H1 (cell line): ENCODE measurements at regions not wholly inside any gene's neighbourhood (a gene's known extent, or its start where the extent isn't known, plus 50 kb on each side); places are given as distances from the start of the nearest gene placed in this dataset.

Experiments used
- CTCF ChIA-PET: fragments of 300-600 bp; sonication (Branson Sonifier 250); formaldehyde crosslinking; loops from one replicate; lab custom pipeline; 2021; ENCODE audit not compliant: partially characterized antibody; lab: Charles Lee
- POLR2A ChIA-PET: fragments of 300-600 bp; sonication (Branson Sonifier 250); formaldehyde crosslinking; loops from one replicate; lab custom pipeline; 2021; ENCODE audit warnings: inconsistent platforms; ENCODE audit not compliant: partially characterized antibody; lab: Charles Lee
- DNase-seq, 2 experiments: peaks; one replicate each; pipeline versions ENCODE4 v3.0.0 to v3.0.0-alpha.2; 2010 to 2022; ENCODE audit warnings: low spot score in 2 of 2, low read depth in 1 of 2, mixed read lengths in 1 of 2
- FAIRE-seq: peaks from 2 replicates; lab custom pipeline; 2011; peaks lifted over from hg19 to GRCh38; lab: Jason Lieb, UNC
- H2AFZ ChIP-seq: 2 replicates; pipeline ENCODE4 v1.8.1; 2012; ENCODE audit warnings: low read length, inconsistent platforms
- H2AK5ac ChIP-seq: 2 replicates; pipeline ENCODE4 v1.6.1; 2013; ENCODE audit warnings: low read depth, low read length
- H2BK120ac ChIP-seq: replicated peaks from 2 replicates; pipeline ENCODE3; 2013; ENCODE audit warnings: low read depth, low read length, inconsistent platforms
- H2BK12ac ChIP-seq: 2 replicates; pipeline ENCODE4 v1.6.1; 2013; ENCODE audit warnings: low read depth, low read length
- H2BK15ac ChIP-seq: 2 replicates; pipeline ENCODE4 v1.6.1; 2013; ENCODE audit warnings: low read length
- H2BK20ac ChIP-seq: 2 replicates; pipeline ENCODE4 v1.6.1; 2013; ENCODE audit warnings: low read length
- H2BK5ac ChIP-seq: 2 replicates; pipeline ENCODE4 v1.6.1; 2013; ENCODE audit warnings: low read depth, low read length
- H3K14ac ChIP-seq: 2 replicates; pipeline ENCODE4 v1.6.1; 2013; ENCODE audit warnings: inconsistent platforms; ENCODE audit not compliant: insufficient read length
- H3K18ac ChIP-seq: 2 replicates; pipeline ENCODE4 v1.6.1; 2013; ENCODE audit warnings: low read length; ENCODE audit errors: extremely low read depth
- H3K23ac ChIP-seq: 2 replicates; pipeline ENCODE4 v1.6.1; 2013; ENCODE audit warnings: inconsistent platforms; ENCODE audit not compliant: insufficient read length
- H3K23me2 ChIP-seq: 2 replicates; pipeline ENCODE4 v1.6.1; 2013; ENCODE audit warnings: low read depth, low read length
- H3K27ac ChIP-seq: 2 replicates; pipeline ENCODE4 v1.6.1; 2011; ENCODE audit warnings: low read depth, low read length, inconsistent platforms
- H3K27me3 ChIP-seq, 4 experiments: replicated peaks in 1 of 4; 1 replicate in 1 of 4; 2 replicates in 3 of 4; pipeline versions ENCODE4 v1.6.1 to v1.8.1; 2011 to 2013; ENCODE audit warnings: low read length in 3 of 4, mild to moderate bottlenecking in 3 of 4, inconsistent platforms in 2 of 4, mixed read lengths in 2 of 4, moderate library complexity in 1 of 4; ENCODE audit not compliant: control insufficient read depth in 3 of 4, insufficient read depth in 3 of 4; ENCODE audit errors: extremely low read depth in 1 of 4
- H3K36me3 ChIP-seq, 4 experiments: 2 replicates each; pipeline versions ENCODE4 v1.6.1 to v1.8.1; 2011 to 2013; ENCODE audit warnings: mild to moderate bottlenecking in 4 of 4, low read length in 3 of 4, moderate library complexity in 2 of 4, control low read depth in 1 of 4, inconsistent platforms in 1 of 4; ENCODE audit not compliant: insufficient read depth in 4 of 4, control insufficient read depth in 2 of 4
- H3K4ac ChIP-seq: replicated peaks from 2 replicates; pipeline ENCODE3; 2013; ENCODE audit warnings: low read length, low read depth, mixed read lengths, inconsistent platforms; ENCODE audit not compliant: insufficient read length
- H3K4me1 ChIP-seq, 4 experiments: replicated peaks in 1 of 4; 1 replicate in 1 of 4; 2 replicates in 3 of 4; pipeline versions ENCODE4 v1.6.1 to v1.8.1; 2011 to 2013; ENCODE audit warnings: low read length in 3 of 4, inconsistent platforms in 2 of 4, mixed read lengths in 1 of 4; ENCODE audit not compliant: insufficient read depth in 4 of 4, control insufficient read depth in 3 of 4
- H3K4me2 ChIP-seq, 2 experiments: 2 replicates each; pipeline versions ENCODE4 v1.6.1 to v1.8.1; 2011 to 2013; ENCODE audit warnings: low read depth in 2 of 2, low read length in 2 of 2, control low read depth in 1 of 2, inconsistent platforms in 1 of 2, mild to moderate bottlenecking in 1 of 2; ENCODE audit not compliant: insufficient read depth in 1 of 2
- H3K4me3 ChIP-seq, 4 experiments: fragments of 200-600, 300-600 bp in 1 of 4; sonication (generic), shearing (Covaris generic), sonication (Bioruptor Twin) in 1 of 4; 2 replicates each; pipeline versions ENCODE4 v1.5.1 to v1.8.1; 2011 to 2016; ENCODE audit warnings: low read length in 4 of 4, low read depth in 3 of 4, control low read depth in 2 of 4, inconsistent platforms in 2 of 4, mild to moderate bottlenecking in 2 of 4, mixed read lengths in 1 of 4, moderate library complexity in 1 of 4; ENCODE audit not compliant: insufficient read depth in 2 of 4; ENCODE audit errors: extremely low read depth in 1 of 4
- H3K56ac ChIP-seq: replicated peaks from 2 replicates; pipeline ENCODE3; 2013; ENCODE audit warnings: low read depth, mild to moderate bottlenecking, mixed read lengths, low read length, inconsistent platforms; ENCODE audit not compliant: insufficient read length
- H3K79me1 ChIP-seq: 2 replicates; pipeline ENCODE4 v1.6.1; 2013; ENCODE audit warnings: low read depth, low read length, control low read depth
- H3K79me2 ChIP-seq, 2 experiments: 2 replicates each; pipeline versions ENCODE4 v1.6.1 to v1.8.1; 2012 to 2013; ENCODE audit warnings: low read length in 2 of 2, mild to moderate bottlenecking in 2 of 2, inconsistent platforms in 1 of 2; ENCODE audit not compliant: insufficient read depth in 2 of 2, control insufficient read depth in 1 of 2
- H3K9ac ChIP-seq, 4 experiments: replicated peaks in 1 of 4; 1 replicate in 1 of 4; 2 replicates in 3 of 4; pipeline versions ENCODE4 v1.6.1 to v1.8.1; 2011 to 2013; ENCODE audit warnings: low read depth in 3 of 4, low read length in 3 of 4, control low read depth in 2 of 4, mild to moderate bottlenecking in 2 of 4, moderate library complexity in 2 of 4, inconsistent platforms in 1 of 4; ENCODE audit errors: extremely low read depth in 1 of 4
- H3K9me3 ChIP-seq, 2 experiments: 2 replicates each; pipeline versions ENCODE4 v1.6.1 to v1.8.1; 2012 to 2013; ENCODE audit warnings: mild to moderate bottlenecking in 2 of 2, moderate library complexity in 2 of 2, control low read depth in 1 of 2, inconsistent platforms in 1 of 2, low read depth in 1 of 2, low read length in 1 of 2, mixed read lengths in 1 of 2; ENCODE audit not compliant: insufficient read depth in 2 of 2
- H4K20me1 ChIP-seq, 2 experiments: replicated peaks in 1 of 2; 2 replicates each; pipeline versions ENCODE3 to v1.8.1; 2011 to 2013; ENCODE audit warnings: inconsistent platforms in 2 of 2, low read length in 2 of 2, mild to moderate bottlenecking in 1 of 2; ENCODE audit not compliant: insufficient read depth in 2 of 2, control insufficient read depth in 1 of 2
- H4K5ac ChIP-seq: 2 replicates; pipeline ENCODE4 v1.6.1; 2013; ENCODE audit warnings: low read length, low read depth, mixed read lengths, inconsistent platforms; ENCODE audit not compliant: insufficient read length
- H4K8ac ChIP-seq: 2 replicates; pipeline ENCODE4 v1.8.0; 2013; ENCODE audit warnings: mild to moderate bottlenecking, moderate library complexity, low read length, inconsistent platforms; ENCODE audit not compliant: insufficient read depth; ENCODE audit errors: extremely low read depth
- H4K91ac ChIP-seq: replicated peaks from 2 replicates; pipeline ENCODE3; 2013; ENCODE audit warnings: low read length, mixed read lengths, inconsistent platforms; ENCODE audit not compliant: insufficient read length
- CBX5 ChIP-seq: fragments of 300-800, 300-1000 bp; sonication (generic); IDR thresholded peaks from 2 replicates; pipeline ENCODE4 v1.7.1; 2016; ENCODE audit warnings: antibody characterized with exemption, low read length, low read depth
- CHD1 ChIP-seq: IDR thresholded peaks from 2 replicates; pipeline ENCODE4 v1.6.1; 2012; ENCODE audit warnings: low read depth, low read length, improper control_type of control experiment
- CHD2 ChIP-seq: IDR thresholded peaks from 2 replicates; pipeline ENCODE4 v1.6.1; 2012; ENCODE audit warnings: low read length, improper control_type of control experiment
- EZH2 ChIP-seq: fragments of 200-600 bp; sonication (generic); IDR thresholded peaks from 2 replicates; pipeline ENCODE4 v1.7.1; 2012; ENCODE audit warnings: low read depth, mild to moderate bottlenecking, moderate library complexity, low read length, inconsistent platforms; ENCODE audit not compliant: severe bottlenecking
- GTF2F1 ChIP-seq: IDR thresholded peaks from 2 replicates; pipeline ENCODE4 v1.6.1; 2012; ENCODE audit warnings: low read depth, low read length, improper control_type of control experiment, borderline replicate concordance
- KDM1A ChIP-seq: fragments of 200-600, 300-600 bp; sonication (generic); IDR thresholded peaks from 2 replicates; pipeline ENCODE4 v1.7.1; 2016; ENCODE audit warnings: mild to moderate bottlenecking, low read length, borderline replicate concordance
- KDM4A ChIP-seq: IDR thresholded peaks from one replicate; pipeline ENCODE4 v1.7.1; 2012; ENCODE audit warnings: low read depth, mild to moderate bottlenecking, moderate library complexity, low read length, inconsistent platforms; ENCODE audit not compliant: severe bottlenecking
- NRF1 ChIP-seq: IDR thresholded peaks from 2 replicates; pipeline ENCODE4 v1.6.1; 2011; ENCODE audit warnings: mild to moderate bottlenecking, low read depth, low read length, improper control_type of control experiment
- RFX5 ChIP-seq: IDR thresholded peaks from 2 replicates; pipeline ENCODE4 v1.6.1; 2011; ENCODE audit warnings: low read depth, low read length, improper control_type of control experiment, borderline replicate concordance
- RXRA ChIP-seq: IDR thresholded peaks from 2 replicates; pipeline ENCODE4 v1.6.1; 2011; ENCODE audit warnings: low read depth, mild to moderate bottlenecking, low read length, moderate library complexity; ENCODE audit not compliant: insufficient read depth
- SIN3A ChIP-seq, 2 experiments: IDR thresholded peaks in 1 of 2; conservative IDR thresholded peaks in 1 of 2; 2 replicates each; pipeline ENCODE4 v1.6.1; 2011 to 2012; ENCODE audit warnings: low read length in 2 of 2, improper control_type of control experiment in 1 of 2, low read depth in 1 of 2, mild to moderate bottlenecking in 1 of 2
- ZNF274 ChIP-seq: IDR thresholded peaks from 2 replicates; pipeline ENCODE4 v1.7.0; 2012; ENCODE audit warnings: low read length, borderline replicate concordance; ENCODE audit errors: extremely low read depth
- whole genome bisulfite sequencing, 2 experiments: shearing (Covaris generic) in 1 of 2; methylation state at CpG; one replicate each; pipeline versions ENCODE4 v1.1.6 to v1.1.7; 2013 to 2015; ENCODE audit warnings: low lambda C conversion rate in 2 of 2, mixed read lengths in 2 of 2, inconsistent platforms in 1 of 2, low coverage in 1 of 2, missing lambda C conversion rate in 1 of 2; ENCODE audit not compliant: insufficient replicate concordance in 2 of 2, insufficient coverage in 1 of 2, insufficient read length in 1 of 2; ENCODE audit errors: extremely low coverage in 1 of 2, missing lambda C conversion rate in 1 of 2; 5-methylcytosine and 5-hydroxymethylcytosine counted together
- TF ChIP-seq, protein P1 (sequence below): IDR thresholded peaks from 2 replicates; pipeline ENCODE4 v1.6.1; 2012; ENCODE audit warnings: low read length, inconsistent platforms

DNA sequence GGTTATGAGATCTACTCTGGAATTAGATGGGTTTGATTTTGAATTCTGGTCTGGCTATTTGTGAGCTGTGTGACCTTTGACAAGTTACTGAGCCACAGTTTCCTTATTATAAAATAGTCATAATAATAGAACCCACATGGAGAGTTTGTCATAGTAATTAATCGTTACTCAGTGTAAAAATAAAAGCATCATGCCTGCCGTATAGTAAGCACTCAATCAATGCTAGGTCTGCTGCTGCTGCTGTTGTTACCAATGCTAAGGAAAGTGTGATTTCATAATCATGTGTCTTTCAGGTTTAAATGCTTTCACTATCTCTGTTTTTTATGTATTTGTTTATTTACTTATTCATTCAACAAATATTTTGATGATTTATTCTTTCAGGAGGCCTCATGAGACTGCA, 539.9 kb upstream of the SEL1L start:
- Histone ChIP-seq H3K27me3 (no peaks in the 10 kb centered on the region), H2BK20ac (no peak overlapping the region), H4K8ac (no peak overlapping the region), H3K4me1 (no peaks in the 10 kb centered on the region), H3K79me2 (no peaks in the 10 kb centered on the region), H3K27ac (no peak overlapping the region), H2BK12ac (no peak overlapping the region), H3K23ac (no peak overlapping the region), H2AK5ac (no peak overlapping the region), H3K9me3 (no peaks in the 10 kb centered on the region), H3K56ac (no peak overlapping the region), H4K91ac (no peak overlapping the region), H3K9ac (no peak overlapping the region), H4K5ac (no peak overlapping the region), H3K79me1 (no peaks in the 10 kb centered on the region), H4K20me1 (no peaks in the 10 kb centered on the region), H3K4me2 (no peak overlapping the region), H2BK120ac (no peak overlapping the region), H3K36me3 (no peaks in the 10 kb centered on the region), H3K4me3 (no peak overlapping the region), H3K14ac (no peak overlapping the region), H3K18ac (no peak overlapping the region), H3K23me2 (no peaks in the 10 kb centered on the region), H2BK15ac (no peak overlapping the region), H2BK5ac (no peak overlapping the region), H2AFZ (no peak overlapping the region), H3K4ac (no peak overlapping the region)
- WGBS, 2 experiments: 98% methylated on average over 2 of the region's 2 CpGs; no CpG with 5 or more reads in 1 of the 2 experiments
- DNase-seq (no peak), FAIRE-seq (no peak)
- POLR2A ChIA-PET: no interaction called here
- TF ChIP-seq SIN3A (conservative IDR thresholded peaks at IDR 0.05 in 1 of 2, IDR thresholded peaks at IDR 0.05 in 1 of 2; ENCODE audit: low read depth in 1 of 2, low read length in 2 of 2) (no peak), RXRA (no peak), GTF2F1 (no peak), CHD2 (no peak), RFX5 (no peak), NRF1 (no peak), KDM4A (no peak), CBX5 (no peak), CHD1 (no peak), ZNF274 (no peak), EZH2 (no peak), KDM1A (no peak)
- TF ChIP-seq, protein P1, sequence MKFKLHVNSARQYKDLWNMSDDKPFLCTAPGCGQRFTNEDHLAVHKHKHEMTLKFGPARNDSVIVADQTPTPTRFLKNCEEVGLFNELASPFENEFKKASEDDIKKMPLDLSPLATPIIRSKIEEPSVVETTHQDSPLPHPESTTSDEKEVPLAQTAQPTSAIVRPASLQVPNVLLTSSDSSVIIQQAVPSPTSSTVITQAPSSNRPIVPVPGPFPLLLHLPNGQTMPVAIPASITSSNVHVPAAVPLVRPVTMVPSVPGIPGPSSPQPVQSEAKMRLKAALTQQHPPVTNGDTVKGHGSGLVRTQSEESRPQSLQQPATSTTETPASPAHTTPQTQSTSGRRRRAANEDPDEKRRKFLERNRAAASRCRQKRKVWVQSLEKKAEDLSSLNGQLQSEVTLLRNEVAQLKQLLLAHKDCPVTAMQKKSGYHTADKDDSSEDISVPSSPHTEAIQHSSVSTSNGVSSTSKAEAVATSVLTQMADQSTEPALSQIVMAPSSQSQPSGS: no peak
- CTCF ChIA-PET: no interaction called here
